C4-2B (cell line): ENCODE measurements at regions not wholly inside any gene's neighbourhood (a gene's known extent, or its start where the extent isn't known, plus 50 kb on each side); places are given as distances from the start of the nearest gene placed in this dataset.

Experiments
- CTCF ChIP-seq: fragments of 450-650 bp; conservative IDR thresholded peaks from 2 replicates; pipeline ENCODE4 v1.5.1; 2017; ENCODE audit warnings: mild to moderate bottlenecking
- ZFX ChIP-seq: fragments of 450-650 bp; IDR thresholded peaks from 2 replicates; pipeline ENCODE4 v1.6.1; 2017

GRCh38 chr12:28704477-28705169, 444.5 kb upstream of the FAR2 start:
- no peak for TF ChIP-seq CTCF
- TF ChIP-seq ZFX = no peak
